Osteoblast (primary cell): ENCODE measurements at regions not wholly inside any gene's neighbourhood (a gene's known extent, or its start where the extent isn't known, plus 50 kb on each side); places are given as distances from the start of the nearest gene placed in this dataset.

Source experiments
- DNase-seq: peaks from one replicate; pipeline ENCODE4 v3.0.0; 2011; ENCODE audit warnings: low spot score, mixed read lengths; ENCODE audit not compliant: insufficient read length; ENCODE audit errors: missing footprints
- H2AFZ ChIP-seq: 2 replicates; pipeline ENCODE4 v1.6.0; 2011; ENCODE audit warnings: mild to moderate bottlenecking, low read length
- H3K27ac ChIP-seq: 2 replicates; pipeline ENCODE4 v1.5.1; 2011; ENCODE audit warnings: mild to moderate bottlenecking, low read depth, low read length, moderate library complexity
- H3K27me3 ChIP-seq: 2 replicates; pipeline ENCODE4 v1.6.0; 2012; ENCODE audit warnings: mild to moderate bottlenecking, control low read depth, inconsistent platforms, low read length, moderate library complexity; ENCODE audit not compliant: insufficient read depth
- H3K36me3 ChIP-seq: 2 replicates; pipeline ENCODE4 v1.5.1; 2011; ENCODE audit warnings: mild to moderate bottlenecking, low read length, control low read depth, moderate library complexity; ENCODE audit not compliant: insufficient read depth
- H3K4me1 ChIP-seq: 2 replicates; pipeline ENCODE4 v1.5.1; 2011; ENCODE audit warnings: mild to moderate bottlenecking, low read length, control low read depth, moderate library complexity; ENCODE audit not compliant: insufficient read depth
- H3K4me2 ChIP-seq: 2 replicates; pipeline ENCODE4 v1.6.0; 2011; ENCODE audit warnings: mild to moderate bottlenecking, low read length; ENCODE audit not compliant: insufficient read depth
- H3K4me3 ChIP-seq: fragments of 200-600 bp; sonication (generic); 3 replicates; pipeline ENCODE4 v1.5.1; 2012; ENCODE audit warnings: mild to moderate bottlenecking, low read length, inconsistent platforms; ENCODE audit not compliant: insufficient read depth
- H3K79me2 ChIP-seq: 2 replicates; pipeline ENCODE4 v1.6.0; 2012; ENCODE audit warnings: mild to moderate bottlenecking, low read length, control low read depth, inconsistent platforms; ENCODE audit not compliant: insufficient read depth
- H3K9me3 ChIP-seq: 2 replicates; pipeline ENCODE4 v1.5.1; 2011; ENCODE audit warnings: low read depth, low read length, control low read depth
- H4K20me1 ChIP-seq: 2 replicates; pipeline ENCODE4 v1.6.0; 2012; ENCODE audit warnings: mild to moderate bottlenecking, low read length, control low read depth; ENCODE audit not compliant: insufficient read depth
- CTCF ChIP-seq: IDR thresholded peaks from 2 replicates; pipeline ENCODE4 v1.5.1; 2011; ENCODE audit warnings: mild to moderate bottlenecking, low read depth, low read length, moderate library complexity; ENCODE audit errors: extremely low read depth

DNA sequence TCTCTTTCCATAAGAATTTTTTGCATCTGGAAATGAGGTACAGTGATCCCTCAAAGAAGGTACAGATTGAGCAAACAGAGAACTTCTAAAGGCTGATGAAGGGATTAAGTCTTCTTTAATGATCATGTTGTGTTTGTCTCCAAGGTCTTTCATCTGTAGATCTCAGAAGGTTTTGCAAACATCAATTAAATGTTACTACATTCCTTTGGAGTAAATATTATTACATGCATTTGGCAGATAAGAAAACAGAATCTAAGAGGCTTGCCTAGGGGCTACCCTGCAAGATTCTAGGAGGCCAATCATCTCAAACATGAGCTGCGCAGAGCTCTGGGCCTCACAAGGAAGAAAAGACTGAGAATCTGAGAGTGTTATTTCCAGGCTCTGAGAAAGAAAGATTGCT, 70.9 kb upstream of the LPP start:
- no peak for TF ChIP-seq CTCF
- DNase-seq: no peak

GRCh38 chr3:188084752-188085583, 69.0 kb upstream of the LPP start:
- DNase-seq: no peak
- Histone ChIP-seq H3K27ac (no peak overlapping the region), H3K79me2 (no peaks in the 10 kb centered on the region), H3K4me1 (peaks cover 23% of the 10 kb centered on the region), H4K20me1 (no peaks in the 10 kb centered on the region), H2AFZ (no peak overlapping the region), H3K27me3 (no peaks in the 10 kb centered on the region), H3K36me3 (no peaks in the 10 kb centered on the region), H3K4me3 (no peak overlapping the region), H3K4me2 (no peak overlapping the region), H3K9me3 (no peaks in the 10 kb centered on the region)
- no peak for TF ChIP-seq CTCF

More for the DNA sequence above, 70.9 kb upstream of the LPP start:
- H3K79me2 ChIP-seq: no peaks in the 10 kb centered on the region
- peak overlapping the region; percentile 87 for H3K27ac ChIP-seq
- H3K4me2 ChIP-seq: no peak overlapping the region
- H3K36me3 ChIP-seq: no peaks in the 10 kb centered on the region
- no peaks in the 10 kb centered on the region for H3K9me3 ChIP-seq
- H3K4me1 ChIP-seq: peaks cover 23% of the 10 kb centered on the region
- H3K4me3 ChIP-seq: no peak overlapping the region
- no peaks in the 10 kb centered on the region for H3K27me3 ChIP-seq
- H4K20me1 ChIP-seq: no peaks in the 10 kb centered on the region
- no peak overlapping the region for H2AFZ ChIP-seq

GRCh38 chr3:188085584-188086560, 68.1 kb upstream of the LPP start:
- Histone ChIP-seq H2AFZ (no peak overlapping the region), H3K9me3 (no peaks in the 10 kb centered on the region), H3K79me2 (no peaks in the 10 kb centered on the region), H3K27ac (no peak overlapping the region), H3K36me3 (no peaks in the 10 kb centered on the region), H3K4me1 (peaks cover 23% of the 10 kb centered on the region), H4K20me1 (no peaks in the 10 kb centered on the region), H3K4me3 (no peak overlapping the region), H3K4me2 (no peak overlapping the region), H3K27me3 (no peaks in the 10 kb centered on the region)
- no peak for TF ChIP-seq CTCF
- no peak for DNase-seq
